Endometrial microvascular endothelial cells (primary cell): ENCODE measurements at regions not wholly inside any gene's neighbourhood (a gene's known extent, or its start where the extent isn't known, plus 50 kb on each side); places are given as distances from the start of the nearest gene placed in this dataset.
"Not testable (repeated sequence)": the region's sequence is repeated elsewhere in the genome, so short reads cannot be mapped to it uniquely, and the experiment has no call there.

ENCODE experiments used
- in situ Hi-C: cut with HindIII; loops from 2 replicates; pipeline ENCODE4 v1.10.0; 2017; ENCODE audit warnings: low sequenced_read_pairs, low pct_unique_long_range_greater_than_20kb; ENCODE audit errors: inconsistent ontology term

DNA sequence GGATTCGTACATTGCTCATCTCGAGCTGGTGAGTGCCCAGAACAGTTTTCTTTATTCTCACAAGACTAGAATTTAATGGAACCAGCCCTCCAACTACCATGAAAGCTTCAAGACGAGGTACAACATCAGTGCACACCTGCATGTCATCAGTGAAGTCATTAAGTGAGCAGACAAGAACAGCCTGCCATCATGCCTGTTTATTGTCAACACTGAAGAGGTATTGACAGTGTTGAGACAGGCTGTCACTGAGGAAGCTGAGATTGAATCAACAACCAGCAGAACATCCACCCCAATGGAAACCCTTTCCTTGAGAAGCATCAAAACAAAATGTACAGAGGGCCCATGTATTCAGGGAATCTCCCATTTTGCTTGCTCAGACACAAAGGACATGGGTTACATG is 148.0 kb upstream of the TCF4 start:
- in situ Hi-C loops, result no loop called here

DNA sequence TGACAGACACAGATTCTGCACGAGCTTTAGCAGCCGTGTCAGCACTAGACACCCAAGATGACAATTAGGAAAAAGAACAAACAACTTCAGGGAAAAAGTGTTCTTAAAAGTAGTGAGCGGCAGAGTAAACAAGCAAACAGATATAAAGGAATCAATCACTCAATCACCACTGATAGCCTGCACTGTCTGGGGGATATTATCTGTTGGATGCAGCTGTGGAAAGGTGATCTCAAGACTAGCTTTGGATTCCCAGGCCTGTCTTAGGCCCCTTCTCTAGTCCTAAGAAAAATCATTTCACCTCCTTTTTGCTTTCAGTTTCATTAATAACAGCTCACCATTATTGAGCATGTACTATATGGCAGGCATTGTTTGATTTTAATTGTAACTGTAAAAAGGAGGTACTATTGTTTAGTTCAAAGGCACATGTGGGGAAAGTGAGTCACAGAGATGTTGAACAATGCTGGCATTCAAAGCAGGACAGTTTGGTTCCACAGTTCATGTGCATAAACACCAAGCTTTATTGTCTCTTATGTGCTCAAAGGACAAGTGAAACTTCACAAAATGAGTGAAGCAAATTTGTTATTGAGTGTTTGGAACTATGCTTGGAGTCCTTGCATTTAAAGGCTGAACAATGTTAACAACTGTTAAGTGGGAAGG is 147.3 kb upstream of the TCF4 start:
- in situ Hi-C loops, result no loop called here

DNA sequence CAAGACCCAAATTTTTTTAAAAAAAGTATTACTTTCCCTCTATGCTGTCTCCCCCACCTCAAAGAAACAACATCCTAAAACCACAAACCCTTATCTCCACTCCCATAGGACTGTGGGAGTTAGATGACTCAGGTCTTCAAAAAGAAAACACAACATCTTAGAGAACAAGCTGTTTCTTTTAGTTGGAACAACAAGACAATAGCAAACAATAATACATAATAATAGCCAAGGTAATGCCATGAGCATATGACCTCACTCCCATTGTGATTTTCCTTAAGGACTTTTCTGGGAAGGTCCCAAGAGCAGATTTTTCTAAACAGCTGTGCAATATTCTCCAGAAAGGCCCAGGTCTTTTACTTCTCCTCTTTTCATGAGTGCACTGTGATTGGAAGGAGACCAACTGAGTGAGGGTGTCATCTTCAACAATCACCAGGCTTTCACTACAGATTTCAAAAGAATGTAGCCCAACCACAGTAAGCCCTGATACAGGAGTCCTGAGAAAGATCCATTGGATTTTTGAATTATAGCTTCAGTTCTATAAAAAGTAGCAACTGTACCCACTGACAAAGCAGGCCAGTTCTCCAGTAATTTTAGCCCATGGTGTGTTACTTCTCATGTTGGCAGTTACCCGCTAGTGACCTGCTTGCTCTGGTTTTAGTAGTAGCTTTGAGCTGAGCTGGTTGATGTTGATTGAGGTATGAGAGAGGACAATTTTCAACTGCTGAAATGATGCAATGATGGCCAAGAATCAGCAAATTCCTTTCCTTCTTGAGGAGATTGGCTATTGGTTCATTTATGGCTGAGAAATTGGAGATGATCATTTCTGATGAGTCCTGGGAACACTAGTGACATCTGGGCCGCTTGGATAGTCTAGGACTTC is 144.5 kb upstream of the TCF4 start:
- in situ Hi-C loops, result no loop called here

DNA sequence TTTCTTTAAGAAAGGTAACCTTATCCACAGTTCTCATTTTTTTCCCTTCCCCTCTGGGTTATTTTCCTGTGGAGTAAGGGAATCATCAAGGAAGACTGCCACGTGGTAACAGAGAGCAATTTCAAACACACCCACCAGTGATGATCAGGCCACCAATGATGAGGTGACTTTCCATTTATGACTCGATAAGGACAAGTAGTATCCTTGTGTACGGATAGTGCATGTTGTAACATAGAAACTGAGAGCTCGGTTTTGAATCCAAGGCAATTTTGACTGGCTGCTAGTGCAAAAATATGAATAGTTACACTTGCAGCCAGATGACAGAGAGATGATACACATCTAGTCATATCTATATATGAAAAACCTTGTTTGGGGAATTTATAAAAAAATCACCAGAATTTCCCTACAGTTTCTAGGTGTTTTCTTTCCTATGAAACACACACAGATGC is 143.6 kb upstream of the TCF4 start:
- in situ Hi-C loops, result no loop called here

DNA sequence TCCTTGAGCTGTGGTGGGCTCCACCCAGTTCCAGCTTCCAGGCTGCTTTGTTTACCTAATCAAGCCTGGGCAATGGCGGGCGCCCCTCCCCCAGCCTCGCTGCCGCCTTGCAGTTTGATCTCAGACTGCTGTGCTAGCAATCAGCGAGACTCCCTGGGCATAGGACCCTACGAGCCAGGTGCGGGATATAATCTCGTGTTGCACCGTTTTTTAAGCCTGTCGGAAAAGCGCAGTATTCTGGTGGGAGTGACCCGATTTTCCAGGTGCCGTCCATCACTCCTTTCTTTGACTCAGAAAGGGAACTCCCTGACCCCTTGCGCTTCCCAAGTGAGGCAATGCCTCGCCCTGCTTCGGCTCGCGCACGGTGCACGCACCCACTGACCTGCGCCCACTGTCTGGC is 133.0 kb upstream of the TCF4 start:
- in situ Hi-C loops, result not testable (repeated sequence)

DNA sequence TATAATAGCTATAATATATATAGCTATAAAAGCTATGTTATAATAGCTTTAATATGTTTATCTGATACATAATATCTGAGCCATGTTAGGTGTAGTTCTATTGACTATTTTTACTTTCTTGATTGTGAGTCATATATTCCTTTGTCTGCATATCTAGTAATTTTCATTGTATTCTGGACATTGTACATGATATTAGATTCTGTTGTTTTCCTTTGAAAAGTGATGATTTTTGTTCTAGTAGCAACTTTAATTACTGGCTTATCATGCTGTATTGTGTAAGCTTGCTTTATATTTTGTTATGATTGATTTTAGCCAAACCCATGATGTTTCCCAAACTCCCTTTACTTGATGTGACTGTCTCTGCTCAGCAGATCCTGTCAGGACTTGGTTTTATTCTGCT is 125.7 kb upstream of the TCF4 start:
- in situ Hi-C loops, result no loop called here

DNA sequence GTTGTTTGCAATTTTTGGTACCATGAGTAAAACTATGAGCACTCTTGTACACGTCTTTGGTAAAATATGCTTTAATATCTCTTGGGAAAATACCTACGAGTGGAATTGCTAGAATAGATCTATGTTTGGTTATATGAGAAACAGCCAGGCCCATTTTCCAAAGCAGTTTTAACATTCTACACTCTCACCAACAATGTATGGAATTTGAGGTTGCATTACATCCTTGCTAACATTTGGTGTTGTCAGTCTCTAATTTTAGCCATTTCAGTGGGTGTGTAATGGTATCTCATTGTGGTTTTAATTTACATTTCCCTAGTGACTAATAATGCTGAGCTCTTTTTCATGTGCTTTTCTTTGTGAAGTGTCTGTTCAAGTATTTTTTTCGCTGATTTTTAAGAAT is 118.9 kb upstream of the TCF4 start:
- in situ Hi-C loops, result no loop called here

DNA sequence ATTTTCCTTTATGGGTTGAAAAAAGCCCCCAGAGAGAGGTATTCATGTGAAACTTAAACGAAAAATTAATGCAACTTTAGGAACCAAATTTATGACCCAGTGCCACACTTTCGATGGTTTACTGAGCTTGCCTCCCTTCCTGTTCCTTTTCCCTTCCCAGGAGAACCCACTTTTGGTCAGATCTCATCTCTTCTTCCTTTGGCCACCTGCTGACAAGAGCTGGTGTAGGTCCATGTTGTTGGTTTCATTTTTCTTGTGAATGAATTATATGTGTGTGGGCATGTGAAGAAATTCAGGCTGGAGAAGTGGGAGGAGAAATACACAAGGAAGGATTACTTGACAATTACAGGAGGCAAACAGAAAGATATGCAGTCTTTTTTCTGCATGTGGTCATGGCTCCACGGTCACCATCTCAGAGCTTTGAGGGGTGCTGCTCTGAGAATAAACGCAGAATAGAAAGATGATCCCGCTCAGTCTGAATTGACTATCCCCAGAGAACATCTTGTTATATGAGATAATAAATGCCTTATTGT is 111.3 kb upstream of the TCF4 start:
- in situ Hi-C loops, result no loop called here

DNA sequence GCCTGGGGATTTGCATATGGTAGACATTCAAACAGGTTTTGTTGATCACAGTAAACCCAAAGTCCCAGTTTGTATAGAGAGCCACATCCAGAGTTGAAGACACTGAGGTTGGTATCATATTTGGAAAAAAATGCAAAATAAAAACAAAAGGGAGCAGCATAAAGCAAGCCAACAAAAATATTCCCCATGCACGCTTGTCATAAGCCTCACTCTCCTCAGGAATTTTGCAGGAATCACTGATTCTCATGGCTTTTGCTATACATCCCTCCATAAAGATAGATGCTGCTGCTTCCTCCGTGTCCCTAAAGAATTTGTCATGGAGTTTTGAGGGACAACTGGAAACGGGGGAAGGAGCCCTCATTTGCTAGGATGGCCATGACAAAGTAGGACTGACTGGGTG is 108.8 kb upstream of the TCF4 start:
- in situ Hi-C loops, result no loop called here

DNA sequence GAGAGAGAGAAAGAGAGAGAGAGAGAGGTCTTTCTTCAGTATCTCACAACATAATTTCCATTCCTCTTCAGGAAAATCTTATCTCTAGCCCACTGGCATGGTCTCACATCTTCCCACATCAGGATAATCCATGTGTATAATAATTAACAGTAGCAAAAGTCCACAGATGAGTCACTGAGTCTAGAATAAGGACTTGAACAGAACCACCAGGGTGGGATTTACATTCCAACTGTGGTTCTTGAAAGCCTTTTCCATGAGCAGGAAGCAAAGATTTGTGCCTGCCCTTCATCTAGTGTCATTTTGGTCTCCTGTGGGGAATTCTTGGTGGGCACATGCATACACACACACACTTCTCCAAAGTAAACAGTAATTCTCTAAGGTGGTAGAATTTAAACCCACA is 107.1 kb upstream of the TCF4 start:
- in situ Hi-C loops, result no loop called here

DNA sequence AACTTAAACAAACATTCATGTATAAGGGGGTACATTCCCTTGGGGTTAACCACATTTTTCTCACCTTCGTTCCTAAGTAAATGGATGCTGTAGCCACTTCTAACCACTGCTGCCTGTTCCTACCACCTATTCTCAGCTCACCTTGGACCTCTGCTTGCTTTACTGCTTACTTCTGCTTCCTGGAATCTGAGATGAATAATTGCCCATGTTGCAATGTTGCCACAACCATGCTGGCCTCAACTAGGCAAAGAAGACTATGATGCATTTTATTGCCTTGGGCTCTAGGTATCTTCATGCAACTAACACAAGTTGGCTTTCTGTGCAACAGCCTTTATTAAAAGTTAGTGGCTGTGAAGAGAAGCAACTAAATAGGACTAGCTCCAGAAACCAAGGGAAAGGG is 106.3 kb upstream of the TCF4 start:
- in situ Hi-C loops, result no loop called here

DNA sequence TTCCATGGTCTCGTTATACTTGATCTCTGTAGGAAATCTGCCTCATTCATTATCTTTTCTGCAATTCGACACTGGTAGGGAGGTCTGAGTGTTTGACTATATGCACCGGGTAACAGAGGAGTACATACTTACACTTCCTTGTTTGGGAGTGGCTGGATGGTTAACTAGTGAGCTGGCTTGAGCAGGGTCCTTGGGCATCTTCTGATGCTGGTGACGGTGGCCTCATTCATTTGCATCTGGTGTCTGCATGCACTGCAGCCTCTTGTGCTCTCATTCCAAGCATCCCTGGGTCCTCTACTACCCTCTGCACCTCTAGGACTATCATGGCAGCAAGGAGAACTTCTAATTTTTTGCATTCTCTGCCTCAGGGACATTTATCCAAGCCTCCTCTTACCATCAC is 100.0 kb upstream of the TCF4 start:
- in situ Hi-C loops, result no loop called here

DNA sequence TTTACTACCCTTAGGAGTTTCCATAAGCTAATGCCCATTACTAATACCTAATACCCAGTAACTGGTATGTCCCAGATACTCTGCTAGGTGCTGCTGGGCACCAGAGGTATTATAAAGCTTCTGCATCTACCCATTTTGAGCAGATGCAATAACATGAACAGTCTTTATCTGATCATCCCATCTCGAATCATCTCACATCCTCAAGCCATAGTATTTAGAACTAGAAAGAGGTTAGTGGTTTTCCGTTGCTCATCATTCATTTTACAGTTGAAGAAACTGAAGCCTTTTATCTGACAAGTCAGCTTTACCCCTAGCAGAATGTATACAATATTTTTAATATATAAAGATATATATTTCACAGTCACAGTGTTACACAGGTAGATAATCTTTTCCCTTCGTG is 99.1 kb upstream of the TCF4 start:
- in situ Hi-C loops, result no loop called here

DNA sequence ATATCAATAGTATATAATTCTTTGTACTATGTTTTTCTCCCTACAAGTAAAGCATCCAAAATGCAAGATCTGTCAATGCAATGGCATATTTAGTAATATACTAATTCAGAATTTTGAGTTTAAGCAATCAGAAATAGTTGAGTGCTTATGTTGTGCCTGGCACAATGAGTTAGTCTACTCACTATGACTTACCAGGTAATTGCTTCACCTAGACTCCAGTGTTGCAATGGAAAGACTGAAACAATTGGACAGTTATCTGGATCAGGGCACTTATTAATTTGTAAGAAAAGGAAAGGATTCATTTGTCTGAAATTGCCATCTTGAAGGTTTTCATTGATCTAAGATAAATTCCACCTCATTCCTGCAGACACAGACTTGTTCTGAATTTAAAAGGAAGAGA is 97.6 kb upstream of the TCF4 start:
- in situ Hi-C loops, result no loop called here

DNA sequence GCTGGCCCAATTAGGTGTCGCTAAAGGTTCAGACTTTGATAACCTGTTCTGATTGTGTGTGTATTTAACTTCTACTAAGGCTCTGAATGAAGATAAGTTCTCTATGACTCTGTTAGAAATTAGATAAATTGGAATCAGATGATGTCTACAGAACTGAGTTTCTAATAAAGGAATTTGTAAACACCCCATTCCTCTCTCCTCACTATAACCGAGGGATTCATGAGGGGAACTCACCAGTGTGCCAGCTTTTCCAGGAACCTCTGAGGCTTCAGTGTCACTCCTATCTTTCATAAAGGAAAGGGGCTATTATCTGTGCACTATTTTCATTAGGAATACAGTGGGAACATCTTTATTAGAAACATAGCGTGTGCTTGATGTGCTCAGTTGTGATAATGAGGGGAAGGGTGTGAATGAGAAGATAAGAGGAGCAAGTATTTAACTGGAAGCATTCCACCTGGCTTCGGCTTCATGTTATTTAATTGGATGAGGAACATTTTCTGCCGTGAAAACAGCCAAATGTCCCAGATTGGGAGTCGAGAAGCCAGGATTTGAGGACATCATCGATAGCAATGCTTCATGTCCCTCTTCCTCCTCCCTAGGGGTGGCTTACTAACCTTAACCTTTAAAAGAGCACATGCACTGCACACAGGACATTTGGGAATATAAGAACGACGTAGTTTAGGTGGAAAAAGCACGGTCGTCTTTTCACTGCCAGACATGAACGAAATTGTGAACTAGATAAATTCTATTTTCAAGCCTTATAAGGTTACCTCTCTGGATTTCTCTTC is 84.8 kb upstream of the TCF4 start:
- in situ Hi-C loops, result no loop called here

DNA sequence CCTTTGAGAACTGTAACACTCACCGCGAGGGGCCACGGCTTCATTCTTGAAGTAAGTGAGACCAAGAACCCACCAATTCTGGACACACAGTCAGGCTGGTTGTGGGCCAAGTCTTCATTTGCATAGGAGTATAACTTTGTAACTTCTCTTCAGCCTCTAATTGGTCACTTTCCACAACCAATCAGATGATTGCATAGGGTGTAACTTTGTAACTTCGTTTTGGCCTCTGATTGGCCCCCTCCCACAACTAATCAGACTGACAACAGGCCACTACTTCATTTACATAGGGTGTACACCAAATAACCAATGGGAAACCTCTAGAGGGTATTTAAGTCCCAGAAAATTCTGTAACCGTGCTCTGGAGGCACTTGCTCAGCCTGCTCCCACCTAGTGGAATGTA is 77.5 kb upstream of the TCF4 start:
- in situ Hi-C loops, result no loop called here

DNA sequence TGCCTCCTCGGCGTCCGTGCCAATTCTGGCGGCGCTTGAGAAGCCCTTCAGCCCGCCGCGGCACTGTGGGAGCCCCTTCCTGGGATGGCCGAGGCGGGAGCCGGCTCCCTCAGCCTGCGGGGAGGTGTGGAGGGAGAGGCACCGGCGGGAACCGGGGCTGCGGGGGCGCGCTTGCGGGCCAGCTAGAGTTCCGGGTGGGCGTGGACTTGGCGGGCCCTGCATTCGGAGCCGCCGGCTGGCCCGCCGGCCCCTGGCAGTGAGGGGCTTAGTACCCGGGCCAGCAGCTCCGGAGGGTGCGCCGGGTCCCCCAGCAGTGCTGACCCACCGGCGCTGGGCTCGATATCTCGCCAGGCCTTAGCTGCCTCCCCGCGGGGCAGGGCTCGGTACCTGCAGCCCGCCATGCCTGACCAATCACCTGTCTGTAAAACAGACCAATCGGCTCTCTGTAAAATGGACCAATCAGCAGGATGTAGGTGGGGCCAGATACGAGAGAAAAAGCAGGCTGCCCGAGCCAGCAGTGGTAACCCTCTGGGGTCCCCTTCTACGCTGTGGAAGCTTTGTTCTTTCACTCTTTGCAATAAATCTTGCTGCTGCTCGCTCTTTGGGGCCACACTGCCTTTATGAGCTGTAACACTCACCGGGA is 76.9 kb upstream of the TCF4 start:
- in situ Hi-C loops, result not testable (repeated sequence)

DNA sequence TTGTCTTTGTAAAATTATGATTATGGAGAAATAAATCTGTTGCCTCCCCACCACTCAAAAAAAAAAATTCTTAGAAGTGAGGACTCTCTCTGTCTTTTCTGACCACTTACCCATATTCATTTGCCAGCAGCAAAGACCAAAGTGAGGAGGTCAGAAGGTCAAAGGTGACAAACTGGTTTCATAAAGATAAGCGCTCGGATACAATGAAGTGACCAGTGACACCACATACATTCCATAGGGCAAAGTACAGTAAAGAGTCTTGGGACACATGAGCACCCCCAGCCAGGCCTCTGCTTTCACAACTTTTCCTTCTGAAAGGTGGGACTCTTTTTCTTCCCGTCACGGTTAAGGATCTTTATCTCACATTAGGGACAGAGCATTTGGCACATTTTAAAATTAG is 75.9 kb upstream of the TCF4 start:
- in situ Hi-C loops, result no loop called here

DNA sequence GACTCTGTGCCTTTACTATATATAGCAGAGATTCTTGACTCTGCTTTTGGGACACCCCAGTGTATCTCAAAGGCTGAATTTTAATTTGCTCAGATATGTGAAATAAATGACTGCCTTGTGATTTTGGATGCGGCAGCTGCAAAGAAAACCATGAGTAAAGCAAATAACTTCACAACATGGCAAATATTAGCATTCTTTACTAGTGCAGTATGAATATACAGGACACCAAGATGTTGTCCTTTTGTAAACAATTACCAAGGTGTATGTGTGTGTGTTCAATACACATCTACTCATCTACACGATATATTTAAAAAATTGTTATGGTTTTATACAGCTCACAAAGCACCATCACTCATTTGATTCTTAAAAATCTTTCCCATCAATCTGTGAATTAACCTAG is 70.6 kb upstream of the TCF4 start:
- in situ Hi-C loops, result no loop called here
